Posterior cingulate gyrus (tissue), 11 donors: ENCODE measurements at regions not wholly inside any gene's neighbourhood (a gene's known extent, or its start where the extent isn't known, plus 50 kb on each side); places are given as distances from the start of the nearest gene placed in this dataset.
"Not testable (repeated sequence)": the region's sequence is repeated elsewhere in the genome, so short reads cannot be mapped to it uniquely, and the experiment has no call there.

Experiments
- DNase-seq, 10 donors: peaks; one replicate each; pipeline versions ENCODE4 v3.0.0 to v3.0.0-alpha.2; 2020 to 2021; ENCODE audit warnings: mixed read lengths in 3 of 10
- intact Hi-C: fragments of 100-400 bp; cut with DNase I; formaldehyde crosslinking; loops from one replicate; pipeline ENCODE4 v1.15.1; 2023

DNA sequence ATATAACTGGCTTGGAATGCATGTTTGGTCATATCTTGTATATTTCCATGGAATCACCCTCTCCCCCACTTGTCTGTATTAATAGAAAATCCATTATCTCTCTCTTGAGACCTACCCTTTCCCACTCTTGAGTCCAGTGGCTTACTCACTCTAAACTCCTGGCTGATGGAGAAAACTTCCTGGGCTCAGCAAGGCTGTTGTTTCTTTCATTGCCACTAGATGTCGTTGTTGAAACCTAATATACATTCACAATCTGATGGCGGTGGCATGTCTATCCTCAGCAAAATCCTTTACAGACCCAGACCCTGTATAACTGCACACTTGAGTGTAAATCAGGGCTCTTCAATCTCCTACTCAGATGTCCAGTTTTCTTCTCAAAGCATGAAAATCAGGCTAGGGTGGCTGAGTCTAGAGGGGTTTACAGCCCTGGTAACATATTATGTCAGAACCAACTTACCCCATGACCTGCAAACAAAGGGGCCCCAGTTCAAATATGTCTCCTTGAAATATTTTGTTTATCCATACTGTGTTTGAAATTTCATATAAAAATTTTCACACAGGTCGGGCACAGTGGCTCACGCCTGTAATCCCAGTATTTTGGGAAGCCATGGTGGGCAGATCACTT, 70.0 kb upstream of the FAM241A start:
- DNase-seq = no peak
- intact Hi-C loops = no loop called here

DNA sequence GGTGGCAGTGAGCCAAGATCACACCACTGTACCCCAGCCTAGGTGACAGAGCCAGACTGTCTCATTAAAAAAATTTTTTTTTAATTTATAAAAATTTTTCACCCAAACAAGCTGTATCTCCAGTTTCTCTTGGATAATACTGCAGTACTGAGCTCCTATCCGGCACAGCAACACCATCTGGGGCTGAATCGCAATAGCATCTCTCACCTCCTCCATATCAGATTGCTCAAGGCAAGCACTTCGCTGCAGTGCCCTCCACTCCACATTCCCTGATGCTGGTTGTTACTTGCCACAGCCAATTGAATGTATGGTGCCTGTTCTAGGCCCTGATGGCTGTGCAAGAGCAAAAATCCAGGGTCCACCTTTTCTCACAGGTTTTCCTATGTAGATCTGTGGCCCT, 69.3 kb upstream of the FAM241A start:
- intact Hi-C loops = no loop called here
- DNase-seq = peak in 1 of 10 donors; percentile 37

DNA sequence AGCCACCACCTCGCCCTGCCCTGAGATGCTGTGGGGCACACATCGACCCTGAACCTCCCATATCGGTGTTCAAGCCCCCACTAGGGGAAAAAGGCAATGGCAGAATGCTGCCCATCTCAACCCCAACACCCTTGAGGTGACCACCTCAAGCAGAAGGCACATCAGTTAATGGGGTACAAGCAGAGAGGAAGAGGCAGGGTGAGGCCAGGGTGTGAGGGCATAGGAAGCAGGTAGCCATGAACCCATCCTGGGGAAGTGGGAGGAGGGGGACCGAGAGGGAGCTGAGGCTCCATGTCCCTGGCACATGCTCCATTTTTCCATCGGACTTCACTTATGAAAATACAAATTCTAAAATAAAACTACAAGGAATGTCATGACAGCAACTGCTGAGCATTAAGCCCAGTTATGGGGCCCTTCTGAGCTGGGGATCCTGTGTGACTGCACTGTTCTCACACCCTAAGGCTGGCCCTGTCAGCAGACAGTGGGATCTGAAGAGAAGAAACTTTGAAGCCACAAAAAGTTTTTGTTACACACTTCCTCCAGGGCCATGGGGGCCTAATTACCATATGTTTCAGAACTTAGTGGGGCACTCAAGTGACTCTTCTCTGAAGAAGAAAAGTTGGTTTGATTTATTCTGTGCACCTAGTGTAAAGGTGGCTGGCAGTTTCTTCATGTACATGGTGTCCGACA, 68.2 kb upstream of the FAM241A start:
- intact Hi-C loops = no loop called here
- no peak for DNase-seq

DNA sequence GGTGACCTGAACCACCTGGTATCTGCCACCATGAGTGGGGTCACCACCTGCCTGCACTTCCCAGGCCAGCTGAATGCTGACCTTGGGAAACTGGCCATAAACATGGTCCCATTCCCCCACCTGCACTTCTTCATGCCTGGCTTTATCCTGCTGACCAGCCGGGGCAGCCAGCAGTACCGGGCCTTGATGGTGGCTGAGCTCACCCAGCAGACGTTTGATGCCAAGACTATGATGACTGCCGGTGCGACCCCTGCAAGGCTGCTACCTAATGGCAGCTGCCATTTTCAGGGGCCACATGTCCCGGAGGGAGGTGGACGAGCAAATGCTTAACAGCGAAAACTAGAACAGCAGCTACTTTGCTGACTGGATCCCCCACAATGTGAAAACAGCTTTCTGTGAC, 67.5 kb upstream of the FAM241A start:
- peak in 2 of 10 donors; percentile 59 to 65 for DNase-seq
- intact Hi-C loops = no loop called here

DNA sequence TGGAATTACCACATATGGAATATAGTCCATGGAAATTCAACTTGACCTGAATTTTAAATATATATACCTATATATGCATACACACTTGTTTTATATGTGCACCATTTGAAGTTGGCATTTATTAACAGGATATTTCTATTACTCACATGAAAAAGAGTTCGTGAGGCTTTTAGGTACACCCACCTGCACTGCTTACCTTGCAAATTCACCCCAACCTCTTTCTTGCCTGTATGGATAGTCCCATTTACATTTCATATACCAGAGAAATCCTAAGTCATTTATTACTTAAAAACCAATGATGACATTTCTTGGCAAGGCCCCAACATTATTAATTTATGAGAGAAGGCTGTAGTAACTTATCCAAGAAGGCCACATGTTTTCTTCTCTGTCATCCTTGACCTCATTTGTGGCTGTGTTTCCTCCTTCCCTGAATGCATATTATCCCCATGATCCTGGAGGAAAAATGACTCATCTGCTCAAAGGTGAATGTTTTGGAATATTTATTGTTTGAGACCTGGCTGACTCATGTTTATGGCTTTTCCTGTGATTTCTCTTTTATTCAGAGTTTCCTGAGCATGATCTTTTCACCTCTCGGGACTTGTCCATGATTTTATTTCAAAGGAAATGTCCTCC, 62.2 kb upstream of the FAM241A start:
- intact Hi-C loops = no loop called here
- no peak for DNase-seq

DNA sequence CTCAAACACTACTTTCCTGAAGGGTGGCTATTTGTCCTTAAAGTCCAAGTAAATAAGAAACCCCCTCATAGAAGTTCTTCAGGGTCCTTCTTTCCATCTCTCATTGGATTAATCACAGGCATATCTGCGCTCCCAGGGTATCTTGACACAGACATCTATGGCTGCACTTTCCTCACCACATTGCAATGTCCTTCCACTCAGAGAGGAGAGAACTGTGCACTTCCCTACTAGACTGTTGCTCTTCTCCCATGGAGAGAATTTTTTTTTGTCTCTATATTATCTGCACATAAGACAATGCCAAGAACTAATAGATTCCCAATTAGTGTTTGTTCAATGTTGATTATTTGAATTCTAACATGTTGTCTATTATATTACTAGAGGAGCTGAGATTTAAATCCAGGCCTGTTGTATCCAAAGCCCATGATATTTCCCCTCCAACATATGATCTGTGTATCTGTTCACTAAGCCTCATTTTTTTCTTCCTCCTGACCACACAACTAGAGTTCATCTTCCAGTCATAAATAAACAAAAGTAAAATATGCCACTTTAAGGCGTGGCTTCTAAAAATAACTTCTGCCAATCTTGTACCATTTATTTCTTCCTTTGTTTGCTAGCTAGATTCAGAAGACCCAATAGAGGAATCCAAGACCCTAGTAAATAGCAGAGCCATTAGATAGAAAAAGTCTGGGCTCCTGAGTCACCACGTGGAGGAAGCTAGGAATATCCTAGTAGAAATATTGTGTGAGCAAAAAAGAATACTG, 61.5 kb upstream of the FAM241A start:
- intact Hi-C loops = no loop called here
- no peak for DNase-seq

DNA sequence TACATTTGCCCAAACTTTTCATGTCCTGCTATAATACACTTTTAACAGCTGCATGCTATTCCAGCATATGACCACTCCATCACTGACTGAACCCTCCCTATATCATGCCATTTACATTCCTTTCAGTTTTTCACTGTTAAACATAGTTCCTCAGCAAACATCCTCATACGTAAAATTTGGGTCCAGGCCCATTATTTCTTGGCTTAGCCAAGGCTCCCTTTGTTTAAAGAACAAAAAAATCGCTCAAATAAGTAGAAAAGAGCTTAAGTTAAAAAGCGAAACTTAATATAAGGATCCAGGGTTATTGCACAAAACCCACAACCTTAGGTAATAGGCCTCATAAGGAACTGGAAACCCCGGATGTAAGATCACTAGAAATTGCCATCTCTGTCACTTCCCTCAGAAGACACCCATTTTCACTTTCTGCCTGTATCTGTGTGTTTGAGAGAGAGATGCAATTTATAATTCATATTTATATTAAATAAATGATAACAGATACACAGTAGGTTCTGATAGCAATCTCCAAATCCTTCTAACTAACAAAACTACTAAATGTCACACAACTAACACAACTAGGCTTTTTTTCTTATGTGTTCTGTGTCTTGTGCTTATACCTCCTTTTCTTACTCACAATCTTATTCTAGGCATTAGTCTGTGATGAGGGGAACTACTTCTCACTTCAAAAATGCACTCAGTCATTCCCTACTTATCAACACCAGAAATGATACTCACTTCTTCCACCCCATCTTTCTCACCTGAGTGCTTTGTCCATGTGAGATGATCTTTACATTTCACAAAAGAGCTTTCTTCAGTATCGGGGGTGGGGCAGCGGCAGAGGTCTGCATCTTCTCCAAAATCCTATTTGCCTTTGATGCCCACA, 59.9 kb upstream of the FAM241A start:
- intact Hi-C loops = no loop called here
- DNase-seq = no peak

DNA sequence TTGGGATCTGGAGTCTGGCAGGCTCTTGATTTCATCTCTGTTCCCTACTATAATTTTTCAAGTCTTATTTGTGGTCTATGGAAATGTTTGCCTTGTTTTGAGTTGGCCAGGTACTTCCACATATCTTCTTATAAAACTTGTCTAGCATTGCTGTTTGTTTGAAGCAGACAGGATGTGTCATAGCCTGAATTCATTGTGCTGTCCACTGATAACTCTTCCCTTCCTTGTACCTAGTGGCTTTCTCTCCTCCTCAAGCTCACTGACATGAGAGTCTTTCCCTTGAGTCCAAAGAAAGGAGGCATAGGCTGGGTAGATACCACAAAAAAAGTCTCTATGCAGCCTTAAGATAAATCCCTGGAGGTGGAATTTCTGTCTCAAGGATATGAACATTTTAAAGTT, 59.2 kb upstream of the FAM241A start:
- no peak for DNase-seq

DNA sequence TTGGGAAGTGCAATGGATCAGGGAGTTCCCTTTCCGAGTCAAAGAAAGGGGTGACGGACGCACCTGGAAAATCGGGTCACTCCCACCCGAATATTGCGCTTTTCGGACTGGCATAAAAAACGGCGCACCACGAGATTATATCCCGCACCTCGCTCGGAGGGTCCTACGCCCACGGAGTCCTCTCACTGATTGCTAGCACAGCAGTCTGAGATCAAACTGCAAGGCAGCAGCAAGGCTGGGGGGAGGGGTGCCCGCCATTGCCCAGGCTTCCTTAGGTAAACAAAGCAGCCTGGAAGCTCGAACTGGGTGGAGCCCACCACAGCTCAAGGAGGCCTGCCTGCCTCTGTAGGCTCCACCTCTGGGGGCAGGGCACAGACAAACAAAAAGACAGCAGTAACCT, 58.6 kb upstream of the FAM241A start:
- peak in 1 of 10 donors; percentile 35 for DNase-seq
- intact Hi-C loops = not testable (repeated sequence)

More for the DNA sequence above, 59.2 kb upstream of the FAM241A start:
- intact Hi-C loops = no loop called here

DNA sequence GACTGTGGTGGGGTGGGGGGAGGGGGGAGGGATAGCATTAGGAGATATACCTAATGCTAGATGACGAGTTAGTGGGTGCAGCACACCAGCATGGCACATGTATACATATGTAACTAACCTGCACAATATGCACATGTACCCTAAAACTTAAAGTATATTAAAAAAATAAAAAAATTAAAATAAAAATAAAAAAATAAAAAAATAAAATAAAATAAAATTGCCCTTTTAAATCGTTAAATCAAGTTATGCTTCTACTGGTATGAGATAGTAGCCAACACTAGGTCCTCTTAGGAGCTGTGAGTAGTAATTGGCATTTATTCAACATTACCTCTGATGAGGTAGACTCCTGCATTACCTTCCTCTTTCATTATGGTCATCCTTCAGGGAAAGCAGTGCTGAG, 52.9 kb upstream of the FAM241A start:
- DNase-seq, intact Hi-C loops: not testable (repeated sequence)

DNA sequence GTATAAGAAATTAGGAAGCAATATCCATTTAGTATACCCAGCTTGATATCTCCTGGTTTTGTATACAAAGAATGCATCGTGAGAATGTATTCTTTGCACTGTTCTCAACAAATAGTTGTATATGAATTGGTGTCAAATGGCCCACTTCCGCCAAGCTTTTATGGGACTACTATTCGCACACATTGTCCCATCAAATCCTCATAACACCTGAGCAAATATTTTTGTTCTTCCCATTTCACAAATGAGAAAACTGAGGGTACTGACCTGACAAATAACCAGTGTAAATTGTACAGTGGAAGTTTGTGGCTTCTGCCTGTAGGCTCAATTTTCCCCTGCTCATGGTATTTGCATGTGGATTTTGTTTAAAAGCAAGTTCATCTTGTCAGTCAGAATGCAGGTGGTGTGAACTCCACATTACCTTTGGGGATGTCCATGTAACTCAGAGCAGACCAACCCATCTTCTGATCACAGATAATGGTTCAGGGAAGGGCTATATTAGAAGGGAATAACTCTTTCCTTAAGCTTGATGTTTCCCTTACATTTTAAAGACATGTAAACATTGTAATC, 51.5 kb upstream of the FAM241A start:
- intact Hi-C loops = no loop called here

DNA sequence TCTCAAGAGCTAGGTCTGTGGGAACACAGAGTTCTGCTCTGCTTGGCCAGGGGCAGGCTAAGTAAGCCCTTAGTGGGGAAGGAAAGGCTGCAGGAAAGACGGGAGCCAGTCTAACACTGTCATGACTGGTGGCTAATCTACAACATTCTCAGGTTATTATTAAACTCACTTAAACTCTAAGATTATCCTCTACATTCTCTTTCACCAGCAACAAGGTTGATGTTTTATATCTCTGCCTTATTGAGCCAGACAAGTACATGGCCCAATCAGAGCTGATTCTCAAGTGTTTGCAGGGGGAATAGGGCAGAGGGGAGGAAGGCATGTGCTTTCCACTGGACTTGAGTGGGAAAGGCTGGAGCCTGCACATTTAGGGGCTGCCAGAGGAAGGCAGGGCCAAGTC, 50.9 kb upstream of the FAM241A start:
- DNase-seq = no peak
- intact Hi-C loops = no loop called here

More for the DNA sequence above, 51.5 kb upstream of the FAM241A start:
- DNase-seq = no peak
